GM18868 (cell line): ENCODE measurements at regions not wholly inside any gene's neighbourhood (a gene's known extent, or its start where the extent isn't known, plus 50 kb on each side); places are given as distances from the start of the nearest gene placed in this dataset.
"Not testable (repeated sequence)": the region's sequence is repeated elsewhere in the genome, so short reads cannot be mapped to it uniquely, and the experiment has no call there.

Source experiments
- ATAC-seq: cut with Tn5 transposase; IDR thresholded peaks from one replicate; pipeline ENCODE4 v1.9.1; 2021; ENCODE audit warnings: mild to moderate bottlenecking, moderate library complexity; ENCODE audit not compliant: unreplicated experiment

DNA sequence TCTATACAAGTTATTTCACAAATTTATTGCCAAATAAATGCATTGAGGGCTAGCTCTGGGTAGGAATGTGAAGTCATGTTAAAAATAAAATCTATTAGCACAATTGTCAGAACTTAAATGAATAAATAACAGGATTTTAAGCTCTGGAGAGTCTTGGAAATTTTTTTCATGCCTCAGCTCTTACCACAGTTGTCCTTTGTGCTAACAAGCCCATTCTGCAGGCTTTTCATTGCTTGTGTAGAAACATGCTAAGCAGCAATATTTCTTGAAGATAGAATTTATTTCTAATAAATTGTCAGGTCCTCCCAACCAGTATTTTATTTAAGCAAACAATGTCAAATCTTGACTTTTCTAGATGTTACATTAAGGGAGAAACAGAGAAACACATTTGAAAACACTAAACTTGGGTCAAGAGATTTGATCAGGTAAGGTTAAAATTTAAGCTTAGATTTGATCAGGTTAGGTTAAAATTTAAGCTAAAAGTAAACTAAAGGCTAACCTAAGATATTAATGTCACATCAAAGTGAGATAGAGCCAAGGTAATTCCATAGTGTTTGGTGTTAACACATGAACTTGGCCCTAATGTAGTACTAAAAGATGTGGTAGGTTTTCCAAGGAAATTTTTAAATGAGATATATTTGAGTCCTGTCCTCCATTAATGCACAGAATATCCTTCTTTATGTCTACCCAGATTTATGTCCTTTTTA is 179.1 kb upstream of the IL1RAPL1 start:
- ATAC-seq = no peak

DNA sequence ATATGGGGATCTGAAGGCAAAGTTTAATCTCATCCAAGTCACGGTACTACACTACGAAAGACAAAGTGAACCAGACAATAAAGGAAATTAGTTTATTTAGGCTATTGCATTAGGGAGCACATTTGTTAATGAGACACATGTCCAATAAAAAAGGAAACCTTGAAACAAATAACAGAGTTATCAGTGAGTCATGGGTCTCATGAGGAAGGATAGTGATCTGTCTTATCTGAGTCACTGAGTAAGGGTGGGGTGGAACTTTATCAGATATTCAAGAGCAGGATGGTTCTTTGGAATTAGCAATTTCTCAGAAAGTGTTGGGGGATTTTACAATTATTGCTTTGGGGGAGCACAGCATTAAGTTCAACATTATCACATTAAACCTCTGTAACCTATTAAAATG is 188.9 kb upstream of the IL1RAPL1 start:
- ATAC-seq = no peak

GRCh38 chrX:28391528-28391927 is 195.7 kb upstream of the IL1RAPL1 start:
- no peak for ATAC-seq

DNA sequence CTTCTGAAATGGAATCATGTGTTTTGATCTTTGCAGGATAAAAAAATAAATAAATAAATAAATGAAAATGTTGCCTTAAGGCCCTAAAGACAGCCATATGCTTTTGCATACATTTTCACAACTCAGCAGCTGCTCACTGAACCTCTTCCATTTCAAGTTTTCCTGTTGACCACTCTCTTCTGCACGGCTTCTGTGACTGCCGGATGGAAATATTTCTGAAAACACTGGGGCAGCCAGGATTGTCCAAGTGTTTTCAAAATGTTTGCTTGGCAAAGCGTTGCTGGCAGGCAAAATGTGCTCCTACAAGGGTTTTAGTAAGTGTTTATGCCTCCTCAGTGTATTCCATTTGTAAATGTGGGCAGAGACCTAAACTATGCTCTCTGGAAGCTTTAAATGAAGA is 208.1 kb upstream of the IL1RAPL1 start:
- ATAC-seq = no peak

DNA sequence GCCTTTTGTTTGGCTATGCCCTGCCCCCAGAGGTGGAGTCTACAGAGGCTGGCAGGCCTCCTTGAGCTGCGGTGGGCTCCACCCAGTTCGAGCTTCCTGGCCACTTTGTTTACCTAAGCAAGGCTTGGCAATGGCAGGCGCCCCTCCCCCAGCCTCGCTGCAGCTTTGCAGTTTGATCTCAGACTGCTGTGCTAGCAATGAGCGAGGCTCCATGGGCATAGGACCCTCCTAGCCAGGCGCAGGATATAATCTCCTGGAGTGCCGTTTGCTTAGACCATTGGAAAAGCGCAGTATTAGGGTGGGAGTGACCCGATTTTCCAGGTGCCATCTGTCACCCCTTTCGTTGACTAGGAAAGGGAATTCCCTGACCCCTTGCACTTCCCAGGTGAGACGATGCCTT is 219.6 kb upstream of the IL1RAPL1 start:
- ATAC-seq = not testable (repeated sequence)

DNA sequence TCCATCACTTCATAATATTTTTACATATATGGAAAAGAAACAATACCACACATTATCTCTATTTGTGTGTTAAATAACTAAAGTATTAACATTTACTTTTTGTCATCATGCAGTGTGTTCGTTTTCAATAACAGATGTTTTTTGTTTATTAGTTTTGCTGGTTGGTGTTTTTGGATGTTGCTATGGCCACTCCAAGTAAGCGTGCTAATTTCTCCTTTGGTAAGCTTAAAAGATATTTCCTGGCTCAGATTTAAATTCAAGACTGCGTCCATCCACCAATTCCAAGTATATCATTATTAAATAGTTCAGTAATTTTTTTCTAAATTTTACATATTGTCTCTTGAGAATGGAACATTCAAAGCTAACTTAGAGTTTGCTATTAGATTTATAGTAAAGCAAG is 235.4 kb upstream of the IL1RAPL1 start:
- ATAC-seq = no peak

DNA sequence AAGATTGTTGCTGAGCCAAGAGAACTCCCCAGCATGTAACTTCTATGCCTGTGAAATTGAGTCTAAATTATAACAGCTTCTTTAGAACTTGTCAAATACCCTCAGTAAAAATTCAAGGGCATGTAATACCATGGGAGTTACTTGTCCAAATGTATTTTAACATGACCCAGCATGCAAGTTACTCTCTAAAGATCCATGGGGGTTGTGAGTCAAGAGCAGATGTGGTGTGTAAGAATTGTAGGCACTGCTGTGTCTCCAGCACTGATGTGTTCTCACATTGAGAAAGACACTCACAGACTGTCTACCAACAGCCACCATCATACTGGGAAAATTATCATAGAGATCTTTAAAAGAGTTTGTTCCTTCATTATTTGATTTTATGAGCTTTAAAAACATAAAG is 237.4 kb upstream of the IL1RAPL1 start:
- ATAC-seq = no peak

DNA sequence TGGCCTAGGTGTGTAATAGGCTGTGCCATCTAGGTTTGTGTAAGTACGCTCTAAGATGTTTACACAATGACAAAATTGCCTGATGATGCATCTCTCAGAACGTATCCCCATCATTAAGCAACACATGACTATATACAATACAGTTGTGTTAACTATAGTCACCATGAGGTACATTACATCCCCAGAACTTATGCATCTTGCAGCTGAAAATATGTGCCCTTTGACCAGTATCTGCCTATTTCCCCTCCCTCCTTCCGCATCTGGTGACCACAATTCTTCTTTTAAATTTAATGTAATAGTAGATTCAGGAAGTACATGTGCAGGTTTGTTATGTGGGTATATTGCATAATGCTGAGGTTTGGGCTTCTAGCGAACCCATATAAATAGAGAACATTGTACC is 239.8 kb upstream of the IL1RAPL1 start:
- no peak for ATAC-seq

- ATAC-seq = no peak
These were observed 258.1 kb upstream of the IL1RAPL1 start for GRCh38 chrX:28329156-28329555.

DNA sequence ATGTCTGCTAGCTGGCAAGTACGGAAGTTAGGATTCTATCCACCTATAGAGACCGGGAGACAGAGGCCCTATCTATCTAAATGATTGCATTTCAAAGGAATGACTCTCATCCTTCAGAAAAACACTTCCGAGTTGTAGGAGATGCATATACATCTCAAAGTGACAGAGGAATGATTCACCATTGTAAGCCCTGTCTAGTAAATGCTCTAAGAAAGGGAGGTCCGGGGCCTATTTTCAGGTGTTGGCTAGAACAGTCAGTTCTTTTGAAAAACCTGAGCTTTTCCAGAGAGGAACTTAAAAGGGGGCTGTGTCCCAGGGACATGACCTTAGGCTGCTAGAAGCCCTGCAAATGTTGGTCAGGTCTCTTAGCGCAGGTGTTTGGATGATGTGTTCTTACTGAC is 262.9 kb upstream of the IL1RAPL1 start:
- no peak for ATAC-seq

GRCh38 chrX:28321286-28321685 is 266.0 kb upstream of the IL1RAPL1 start:
- ATAC-seq = no peak

DNA sequence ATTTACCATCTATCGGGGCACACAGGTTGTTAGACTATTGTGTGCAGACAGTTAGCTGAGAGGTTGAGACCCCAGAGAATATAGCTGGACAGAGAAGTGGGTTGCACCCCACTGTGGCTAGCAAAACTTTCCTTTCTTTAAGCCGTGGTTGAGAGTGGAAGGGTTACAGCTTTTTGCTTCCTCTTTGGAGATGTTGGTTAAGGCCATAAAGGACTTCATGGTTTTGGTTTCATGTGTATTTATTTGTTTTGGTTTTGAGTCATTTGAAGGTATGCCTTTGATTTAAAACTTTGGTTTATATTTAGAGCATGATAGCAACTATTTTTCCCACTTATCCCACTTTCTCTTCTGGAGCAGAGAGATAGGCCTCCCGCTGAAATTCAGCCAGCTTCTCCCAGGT is 274.3 kb upstream of the IL1RAPL1 start:
- ATAC-seq = no peak

- no peak for ATAC-seq
These were observed 275.0 kb upstream of the IL1RAPL1 start for GRCh38 chrX:28312259-28312658.

- no peak for ATAC-seq
These were observed 275.8 kb upstream of the IL1RAPL1 start for GRCh38 chrX:28311466-28311865.

DNA sequence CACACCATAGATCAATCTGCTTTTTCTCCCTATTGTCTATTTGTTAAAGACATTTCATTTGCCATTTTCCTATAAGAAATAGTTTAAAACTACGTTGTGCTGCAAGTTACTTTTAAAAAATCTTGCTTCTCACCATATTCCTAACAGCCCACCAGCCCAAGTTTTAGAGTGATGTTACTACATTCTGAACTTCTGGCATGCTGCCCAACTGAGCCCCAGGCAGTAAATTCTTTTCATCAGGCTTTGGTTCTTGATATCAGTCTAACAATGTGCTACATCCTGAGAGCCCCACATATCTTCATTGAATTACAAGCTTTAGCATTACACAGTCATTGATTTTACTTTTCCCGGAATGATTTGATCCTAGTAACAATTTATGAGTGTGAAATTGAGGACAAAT is 283.8 kb upstream of the IL1RAPL1 start:
- ATAC-seq = no peak

DNA sequence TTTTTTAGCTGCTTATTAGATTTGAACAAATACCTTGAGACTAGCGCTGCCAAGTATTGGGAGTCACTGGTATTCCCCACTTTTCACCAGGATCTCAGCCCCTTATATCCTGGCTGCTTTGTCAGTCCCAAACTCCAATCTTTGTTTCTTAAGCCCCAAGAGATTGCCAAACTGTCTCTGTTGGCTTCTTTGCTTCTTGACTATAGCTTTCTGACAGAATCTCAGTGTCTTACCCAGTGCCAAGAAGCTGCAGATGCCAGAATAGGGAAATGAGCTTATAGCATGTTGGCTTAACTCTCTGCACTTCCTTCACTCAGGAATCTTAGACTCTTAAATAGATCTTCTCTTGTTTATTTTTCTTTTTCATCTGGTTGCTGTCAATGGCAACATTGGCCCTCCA is 297.5 kb upstream of the DCAF8L1 start:
- no peak for ATAC-seq

GRCh38 chrX:28278251-28278650 is 297.0 kb upstream of the DCAF8L1 start:
- no peak for ATAC-seq

DNA sequence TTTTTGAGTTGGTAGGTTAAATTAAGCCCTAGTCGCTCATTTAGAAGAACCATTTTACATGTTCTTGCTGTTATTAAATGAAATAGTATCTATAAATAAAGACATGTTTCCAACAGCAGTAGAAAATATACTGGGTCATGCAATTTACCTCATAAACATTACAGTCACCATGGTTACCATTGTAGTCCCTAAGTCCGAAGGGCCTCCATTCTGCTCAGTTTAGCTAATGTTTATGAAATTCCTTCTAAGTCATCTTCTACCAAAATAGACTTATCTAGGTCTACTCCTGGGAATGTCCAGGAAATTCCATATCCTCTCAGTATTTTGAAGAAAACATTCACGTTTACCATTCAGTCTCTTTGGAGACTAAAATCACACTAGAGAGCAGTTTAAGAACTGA is 292.5 kb upstream of the DCAF8L1 start:
- ATAC-seq = no peak

- ATAC-seq = no peak
These were observed 265.4 kb upstream of the DCAF8L1 start for GRCh38 chrX:28246675-28247074.

GRCh38 chrX:28229217-28229616 is 248.0 kb upstream of the DCAF8L1 start:
- ATAC-seq = no peak

- no peak for ATAC-seq
These were observed 244.3 kb upstream of the DCAF8L1 start for GRCh38 chrX:28225513-28225912.

- no peak for ATAC-seq
These were observed 242.7 kb upstream of the DCAF8L1 start for GRCh38 chrX:28223991-28224390.

DNA sequence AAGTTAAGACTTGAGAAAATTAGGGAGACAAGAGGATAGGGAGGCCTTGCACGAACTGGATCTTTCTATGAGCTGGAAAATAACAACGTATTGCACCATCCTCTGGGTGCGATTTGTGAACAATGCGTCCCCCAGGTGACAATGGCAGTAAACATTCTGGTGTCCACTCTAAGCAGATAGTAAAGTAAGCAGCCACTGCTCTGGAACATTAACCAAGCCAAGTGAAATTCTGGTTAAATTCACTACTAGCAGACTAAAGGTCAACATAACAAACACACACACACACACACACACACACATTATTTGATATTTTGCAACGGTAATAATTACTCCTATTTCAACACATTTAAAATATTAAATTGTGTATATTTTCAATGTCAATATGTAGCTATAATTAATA is 242.2 kb upstream of the DCAF8L1 start:
- no peak for ATAC-seq
